Activated naive CD4-positive, alpha-beta T cell treated with anti-CD3 and anti-CD28 coated beads, Interleukin-2, amount 50 U/mL, for 16 hours (primary cell): ENCODE measurements at regions not wholly inside any gene's neighbourhood (a gene's known extent, or its start where the extent isn't known, plus 50 kb on each side); places are given as distances from the start of the nearest gene placed in this dataset.

Experiments
- DNase-seq: peaks from one replicate; pipeline ENCODE4 v3.0.0-alpha.2; 2020

DNA sequence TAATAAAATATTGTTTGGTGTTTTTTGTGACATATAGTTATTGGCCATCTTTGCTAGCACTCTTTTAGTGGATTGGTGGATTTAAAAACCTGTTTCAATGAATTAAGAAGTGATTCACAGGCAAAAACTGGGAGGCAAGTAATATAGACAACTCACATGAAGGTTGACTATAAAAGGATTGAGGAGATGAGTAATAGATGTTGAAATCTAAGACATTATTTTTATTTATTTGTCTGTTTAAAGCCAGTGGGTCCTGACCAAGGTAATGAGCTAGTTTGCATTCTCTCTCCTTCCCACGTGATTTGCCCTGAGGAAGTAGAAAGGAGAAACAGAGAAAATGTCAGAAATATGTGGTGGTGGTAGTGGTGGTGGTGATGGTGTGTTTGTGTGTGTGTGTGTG is 351.5 kb upstream of the ZP4 start:
- no peak for DNase-seq

DNA sequence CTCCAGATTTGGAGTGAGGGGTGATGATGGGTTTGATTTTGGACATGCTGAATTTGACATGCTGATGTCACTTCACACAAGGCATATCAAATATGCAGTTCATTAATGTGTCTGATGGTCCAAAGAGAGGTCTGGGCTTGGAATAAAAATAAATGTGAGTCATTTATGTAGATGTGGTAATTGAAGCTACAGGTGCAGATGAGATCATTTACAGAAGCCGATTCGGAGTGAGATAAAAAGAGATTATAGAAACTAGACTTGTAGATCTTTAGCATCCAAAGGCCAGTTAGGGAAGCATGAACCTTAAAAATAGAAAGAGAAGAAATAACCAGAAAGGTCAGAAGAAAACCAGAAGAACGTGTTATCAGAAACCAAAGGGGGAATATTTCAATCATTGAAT is 350.9 kb upstream of the ZP4 start:
- DNase-seq, result no peak

GRCh38 chr1:238239343-238239742 is 348.6 kb upstream of the ZP4 start:
- DNase-seq, result no peak

DNA sequence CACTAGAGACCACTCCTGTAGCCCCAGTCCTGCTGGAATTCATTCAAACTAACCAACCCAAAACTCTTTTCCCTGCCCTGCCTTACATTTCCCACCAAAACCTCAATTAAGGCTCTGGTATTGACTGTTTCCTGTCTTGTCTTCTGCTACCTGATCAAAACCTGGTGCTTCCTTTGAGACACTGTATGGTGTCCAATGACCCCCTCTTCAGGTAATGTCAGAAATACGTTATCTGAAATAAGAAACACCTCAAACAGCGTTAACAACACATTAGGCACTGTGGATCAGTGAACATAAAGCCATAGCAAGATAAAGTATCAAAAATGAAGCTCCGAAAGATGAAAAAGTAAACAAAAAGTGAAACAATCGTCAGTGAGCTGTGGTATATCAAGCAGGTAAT is 343.2 kb upstream of the ZP4 start:
- no peak for DNase-seq

DNA sequence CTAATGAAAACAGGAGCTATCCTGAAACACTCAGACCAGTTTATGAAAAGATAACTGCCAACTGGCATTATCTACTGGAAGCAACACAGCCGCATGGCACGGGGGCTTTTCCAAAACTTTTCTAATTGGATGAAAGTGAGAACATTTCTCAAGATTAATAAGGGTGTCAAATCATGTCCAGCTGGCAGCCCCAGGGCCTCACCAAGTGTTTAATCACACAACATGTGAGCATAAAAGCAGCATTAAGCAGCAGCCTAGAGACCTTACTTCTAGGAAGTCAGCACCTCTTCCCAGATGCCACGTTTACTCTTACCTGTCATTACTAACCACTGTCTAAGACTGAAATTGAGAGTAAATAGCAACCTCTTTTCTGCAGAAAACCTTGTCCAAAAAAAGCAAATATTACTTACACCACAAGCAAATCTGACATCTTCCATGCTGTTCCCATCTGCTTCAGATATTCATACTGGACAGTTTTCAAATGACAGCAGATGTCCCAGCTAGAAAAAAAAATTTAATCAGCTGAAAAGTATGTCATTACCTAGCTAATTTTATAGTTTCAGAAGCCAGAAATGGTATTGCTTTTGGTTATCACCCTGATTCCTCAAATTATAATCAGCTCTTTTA is 341.5 kb upstream of the ZP4 start:
- no peak for DNase-seq

DNA sequence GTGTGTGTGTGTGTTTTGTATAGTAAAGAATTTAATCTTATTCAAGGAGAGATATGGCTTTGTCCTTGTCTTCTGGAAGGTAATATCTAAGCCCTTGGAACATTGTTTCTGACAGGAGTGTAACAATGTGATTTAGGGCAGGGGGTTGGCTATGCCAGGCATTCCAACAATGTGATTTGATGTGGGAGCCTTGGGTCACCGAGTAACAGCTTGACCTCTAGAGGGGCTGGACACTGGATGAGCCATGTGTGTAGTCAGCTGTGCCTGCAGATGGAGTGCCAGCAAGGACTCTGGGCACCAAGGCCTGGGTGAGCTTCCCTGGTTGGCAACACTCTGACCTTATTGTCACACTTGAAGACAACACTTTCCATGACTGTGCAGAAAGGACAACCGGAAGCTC is 336.1 kb upstream of the ZP4 start:
- DNase-seq, result no peak

DNA sequence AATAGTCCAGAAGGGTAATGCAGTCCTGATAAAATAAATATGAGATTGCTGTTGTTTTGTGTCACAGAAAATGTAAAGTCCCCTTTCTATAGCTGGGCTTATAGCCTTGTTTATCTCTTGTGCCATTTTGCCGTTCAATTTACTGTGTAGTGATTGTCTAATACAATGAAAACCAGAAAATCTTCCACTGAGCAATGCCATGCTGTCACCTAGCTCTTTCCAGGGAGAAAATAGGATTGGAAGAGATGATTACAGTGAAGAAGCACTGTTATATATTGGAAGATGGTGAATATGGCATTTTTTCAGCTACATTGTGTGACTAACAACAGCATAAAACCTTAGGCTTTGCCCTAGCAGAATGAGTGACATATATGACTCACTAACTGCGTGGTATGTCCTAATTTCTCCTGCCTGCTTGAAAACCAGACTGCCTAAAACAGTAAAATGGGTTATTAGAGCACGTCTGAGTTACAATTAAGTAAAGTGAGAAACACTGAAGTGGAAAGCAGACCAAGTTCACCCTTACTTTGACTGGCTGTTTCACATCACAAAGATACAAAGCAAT is 332.4 kb upstream of the ZP4 start:
- no peak for DNase-seq

DNA sequence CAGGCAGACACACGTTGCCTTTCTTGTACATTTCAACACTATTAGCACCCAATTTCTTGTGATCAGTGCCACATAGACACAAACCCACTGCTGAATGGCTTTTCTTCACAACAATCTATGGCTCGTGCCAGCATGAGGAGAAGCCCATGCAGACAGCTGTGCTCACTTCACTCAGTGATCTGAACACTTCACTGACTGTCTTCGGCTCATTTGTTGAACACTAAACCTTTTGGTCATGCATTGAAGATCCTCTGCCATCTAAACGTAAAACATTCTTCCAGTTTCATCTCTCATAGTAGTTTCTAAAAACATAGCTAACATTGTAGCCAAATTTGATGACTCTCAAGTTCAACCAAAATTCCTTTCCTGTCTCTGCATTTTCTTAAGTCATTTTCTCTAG is 331.0 kb upstream of the ZP4 start:
- no peak for DNase-seq

DNA sequence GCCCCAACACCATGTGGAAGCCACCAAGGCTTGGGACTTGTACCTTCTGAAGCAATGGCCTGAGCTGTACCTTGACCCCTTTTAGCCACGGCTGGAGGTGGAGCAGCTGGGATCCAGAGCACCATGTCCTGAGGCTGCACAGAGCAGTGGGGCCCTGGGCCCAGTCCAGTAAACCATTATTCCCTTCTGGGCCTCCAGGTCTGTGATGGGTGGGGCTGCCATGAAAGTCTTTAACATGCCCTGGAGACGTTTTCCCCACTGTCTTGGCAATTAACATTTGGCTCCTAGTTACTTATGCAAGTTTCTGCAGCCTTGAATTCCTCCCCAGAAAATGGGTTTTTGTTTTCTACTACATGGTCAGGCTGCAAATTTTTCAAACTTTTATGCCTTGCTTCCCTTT is 323.7 kb upstream of the ZP4 start:
- DNase-seq, result no peak

- no peak for DNase-seq
These were observed 314.4 kb upstream of the ZP4 start for GRCh38 chr1:238205045-238205662.

DNA sequence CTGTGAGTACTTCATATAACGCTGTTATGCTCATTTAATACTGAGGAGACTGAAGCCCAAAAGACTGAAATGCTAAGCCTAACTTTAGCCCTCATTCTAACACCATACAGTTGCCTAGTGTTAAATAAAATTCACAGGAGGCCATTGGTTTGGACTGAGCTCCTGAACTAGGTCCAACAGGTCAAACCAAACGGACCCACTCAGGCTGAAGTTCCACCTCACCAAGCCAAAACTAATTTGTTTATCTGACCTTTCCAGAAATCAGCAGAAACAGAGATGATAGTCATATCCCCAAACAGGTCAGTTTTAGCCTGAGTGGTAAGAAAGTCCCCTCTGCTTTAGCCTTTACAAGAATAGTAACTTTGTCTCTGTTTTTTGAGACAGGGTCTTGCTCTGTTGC is 311.3 kb upstream of the ZP4 start:
- no peak for DNase-seq

DNA sequence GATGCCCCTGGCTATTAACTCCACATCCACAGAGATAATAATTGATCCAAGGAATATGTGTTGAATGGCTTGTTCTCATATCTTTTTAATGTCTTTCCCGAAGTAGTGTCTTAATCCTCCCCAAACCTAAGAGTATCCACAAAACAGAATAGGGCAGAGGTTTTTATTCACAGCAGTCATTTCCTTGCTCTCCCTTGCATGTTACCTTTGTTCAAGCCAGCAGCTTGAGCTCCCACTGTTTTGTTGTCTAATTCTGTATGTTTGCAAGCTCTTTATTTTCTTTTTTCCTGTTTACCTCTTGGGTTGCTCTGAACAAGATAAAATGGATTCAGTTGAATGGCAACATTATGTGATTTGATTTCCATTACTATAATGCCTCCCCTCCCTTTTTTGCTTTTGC is 308.6 kb upstream of the ZP4 start:
- no peak for DNase-seq

DNA sequence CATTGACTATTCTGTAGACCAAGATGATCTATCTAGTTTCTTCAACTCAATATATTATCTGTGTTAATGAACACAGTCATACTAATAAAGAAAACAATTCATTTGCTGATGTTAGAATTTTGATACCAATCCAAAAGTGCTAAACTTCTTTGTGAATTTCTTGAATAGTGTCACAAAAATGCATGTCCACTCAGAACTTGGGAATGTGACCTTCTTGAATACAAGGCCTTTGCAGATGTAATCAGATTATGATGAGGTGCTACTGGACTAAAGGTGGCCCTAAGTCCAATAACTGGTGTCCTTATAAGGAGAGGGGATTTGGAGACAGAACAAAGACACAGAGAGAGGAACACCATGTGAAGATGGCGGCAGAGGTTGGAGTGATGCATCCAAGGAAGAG is 305.8 kb upstream of the ZP4 start:
- no peak for DNase-seq

- no peak for DNase-seq
These were observed 300.4 kb upstream of the ZP4 start for GRCh38 chr1:238191170-238191569.

- no peak for DNase-seq
These were observed 296.8 kb upstream of the ZP4 start for GRCh38 chr1:238187575-238187949.

GRCh38 chr1:238186887-238187574 is 296.3 kb upstream of the ZP4 start:
- DNase-seq, result no peak

DNA sequence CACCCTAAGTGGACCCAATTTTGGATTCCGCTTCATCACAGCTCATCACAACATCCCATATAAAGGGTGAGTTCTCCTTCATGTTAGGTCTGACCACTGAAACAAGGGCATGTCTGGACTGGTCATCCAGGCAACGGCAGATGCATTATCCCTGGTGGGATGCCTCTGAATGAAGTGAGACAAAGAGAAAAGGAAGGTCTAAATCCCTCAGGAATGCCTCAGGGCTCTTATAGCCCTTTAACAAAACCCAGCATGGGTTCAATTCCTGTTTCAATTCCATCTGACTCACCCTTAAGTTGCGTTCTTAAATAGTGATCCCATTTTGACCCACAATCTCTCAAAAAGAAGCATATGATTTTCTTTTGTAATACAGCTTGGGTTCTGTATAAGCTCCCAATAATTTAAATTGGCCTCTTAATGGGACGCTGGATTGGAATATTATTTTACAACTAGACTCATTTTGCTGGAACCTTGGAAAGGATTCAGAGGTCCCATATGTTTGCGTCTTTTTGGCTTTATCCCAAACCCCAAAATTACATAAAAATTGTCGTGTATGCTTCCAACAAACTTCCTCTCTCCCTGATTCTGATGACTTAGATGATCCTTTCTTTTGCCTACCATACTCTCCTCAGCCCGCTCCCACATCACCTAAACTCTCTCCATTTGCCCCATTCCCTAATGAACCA is 287.4 kb upstream of the ZP4 start:
- DNase-seq, result no peak

GRCh38 chr1:238177351-238177750 is 286.6 kb upstream of the ZP4 start:
- DNase-seq, result no peak

- no peak for DNase-seq
These were observed 285.7 kb upstream of the ZP4 start for GRCh38 chr1:238176441-238176840.

- no peak for DNase-seq
These were observed 281.3 kb upstream of the ZP4 start for GRCh38 chr1:238171985-238172384.

- no peak for DNase-seq
These were observed 271.2 kb upstream of the ZP4 start for GRCh38 chr1:238161955-238162354.

DNA sequence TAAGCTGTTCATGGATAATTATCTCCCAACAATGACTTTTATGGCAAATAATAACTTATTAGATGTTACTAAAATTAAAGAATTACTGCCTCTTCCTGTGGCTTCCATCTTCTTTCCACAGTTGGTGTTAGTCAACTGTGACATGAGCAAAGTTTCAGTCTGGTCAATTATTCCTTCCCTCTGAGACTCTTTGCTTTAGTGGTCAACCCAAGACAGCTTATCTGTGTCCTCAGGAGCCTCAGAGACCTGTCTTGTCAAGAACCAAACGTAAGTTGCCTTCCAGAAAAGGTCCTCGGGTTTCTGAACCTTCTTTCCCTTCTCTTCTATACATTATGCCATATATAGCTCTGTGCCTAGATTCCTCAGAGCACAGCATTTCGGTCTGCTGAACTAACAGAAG is 263.2 kb upstream of the ZP4 start:
- DNase-seq, result no peak

GRCh38 chr1:238153253-238153652 is 262.5 kb upstream of the ZP4 start:
- no peak for DNase-seq

DNA sequence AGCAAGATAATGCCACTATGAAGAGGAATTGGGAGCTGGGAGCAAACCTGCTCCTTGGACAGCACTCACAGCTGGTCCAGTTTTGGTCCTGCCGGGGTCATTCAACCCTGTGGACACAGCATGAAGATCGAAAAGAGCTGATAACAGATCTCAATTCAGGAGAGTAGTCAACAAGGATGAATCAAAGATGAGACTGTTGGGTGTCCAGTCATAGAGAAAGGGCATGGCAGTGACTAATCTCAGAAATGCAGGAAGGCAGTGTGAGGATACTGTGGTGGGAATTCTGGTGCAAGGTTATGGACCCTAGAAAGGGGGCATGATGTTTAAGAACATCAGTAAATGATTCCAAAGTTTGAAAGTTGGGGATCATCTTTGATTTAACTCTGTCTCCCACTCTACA is 261.4 kb upstream of the ZP4 start:
- DNase-seq, result no peak
